SKM-1 (cell line): ENCODE measurements at regions not wholly inside any gene's neighbourhood (a gene's known extent, or its start where the extent isn't known, plus 50 kb on each side); places are given as distances from the start of the nearest gene placed in this dataset.

ENCODE experiments used
- DNase-seq: peaks from one replicate; lab custom pipeline; 2025; ENCODE audit not compliant: unreplicated experiment; lab: John Stamatoyannopoulos, UW

DNA sequence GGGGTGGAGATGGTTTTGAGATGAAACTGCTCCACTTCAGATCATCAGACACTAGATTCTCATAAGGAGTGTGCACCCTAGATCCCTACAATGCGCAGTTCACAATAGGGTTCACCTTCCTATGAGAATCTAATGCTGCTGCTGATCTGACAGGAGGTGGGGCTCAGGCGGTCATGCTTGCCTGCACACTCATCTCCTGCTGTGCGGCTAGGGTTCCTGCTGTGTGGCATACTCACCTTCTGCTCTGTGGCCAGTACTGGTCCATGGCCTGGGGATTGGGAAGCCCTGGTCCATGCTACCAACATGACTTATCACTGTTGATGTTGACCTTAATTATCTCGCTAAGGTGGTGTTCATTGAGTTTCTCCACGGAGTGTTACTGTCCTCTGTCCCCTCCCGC is 144.5 kb downstream of the NAV1 start:
- no peak for DNase-seq

DNA sequence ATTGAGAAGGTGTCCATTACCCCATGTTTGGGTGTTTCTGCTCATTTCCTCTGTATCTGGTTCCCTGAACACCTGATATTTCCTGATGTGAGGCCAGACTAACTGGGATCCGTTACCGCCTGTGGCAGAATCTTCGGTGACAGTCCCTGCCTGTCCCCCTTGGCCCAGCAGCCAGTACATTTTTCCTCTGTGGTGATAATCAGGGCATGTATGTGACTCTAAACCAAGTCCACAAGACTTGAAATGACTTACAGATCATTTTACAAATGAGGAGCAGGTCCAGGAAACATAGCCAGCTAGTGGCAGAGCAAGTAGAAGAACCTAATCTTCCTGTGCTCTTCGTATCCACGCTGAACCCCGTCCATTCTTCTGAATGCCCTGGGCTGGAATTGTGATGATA is 143.5 kb upstream of the IPO9 start:
- no peak for DNase-seq

DNA sequence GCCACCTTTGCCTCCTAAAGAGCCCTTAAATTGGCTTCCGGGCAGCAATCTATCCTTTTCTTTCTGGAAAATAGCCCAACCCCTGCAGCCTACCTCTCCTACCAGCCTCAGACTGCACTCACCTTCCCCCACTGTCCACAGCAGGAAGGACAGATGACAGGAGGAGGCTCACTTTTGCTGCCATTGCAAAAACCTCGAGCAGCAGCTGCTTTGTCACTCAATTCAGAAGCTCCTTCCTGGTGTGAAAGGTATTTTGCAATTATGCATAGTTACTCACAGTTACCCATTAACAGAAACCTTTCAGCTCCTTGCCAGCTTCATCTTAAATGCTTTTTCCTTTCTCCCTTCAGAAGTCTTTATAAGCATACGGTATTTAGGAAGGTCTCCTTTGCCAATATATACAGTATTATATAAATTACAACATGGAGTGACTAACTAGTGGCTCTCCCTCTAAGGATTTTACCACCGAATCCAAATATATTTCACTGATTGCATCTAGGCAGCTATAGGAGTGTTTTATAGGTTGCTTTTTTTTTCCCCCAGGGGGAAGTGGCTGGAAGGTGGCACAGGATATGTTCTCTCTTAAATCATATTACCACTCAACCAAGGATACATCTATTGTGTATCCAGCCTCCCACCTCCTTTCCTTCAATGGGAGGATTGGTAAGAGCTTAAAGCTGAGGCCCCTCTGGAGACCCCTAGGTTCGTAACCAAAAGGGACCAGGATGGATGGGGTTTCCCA is 142.1 kb upstream of the IPO9 start:
- DNase-seq, result peak; percentile 76

- no peak for DNase-seq
These were observed 140.4 kb upstream of the IPO9 start for GRCh38 chr1:201688514-201688913.

GRCh38 chr1:201689647-201690046 is 139.3 kb upstream of the IPO9 start:
- no peak for DNase-seq

DNA sequence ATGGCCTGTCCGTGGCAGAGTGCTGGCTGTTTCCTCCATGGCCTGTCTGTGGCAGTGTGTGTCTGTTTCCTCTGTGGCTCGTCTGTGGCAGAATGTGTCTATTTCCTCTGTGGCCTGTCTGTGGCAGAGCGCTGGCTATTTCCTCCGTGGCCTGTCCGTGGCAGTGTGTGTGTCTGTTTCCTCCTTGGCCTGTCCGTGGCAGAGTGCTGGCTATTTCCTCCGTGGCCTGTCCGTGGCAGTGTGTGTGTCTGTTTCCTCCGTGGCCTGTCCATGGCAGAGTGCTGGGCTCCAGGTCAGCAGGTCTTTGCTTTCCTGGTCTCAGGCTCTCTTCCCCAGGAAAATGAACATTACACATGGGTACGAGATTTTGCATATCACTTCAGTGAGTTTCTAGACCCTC is 138.4 kb upstream of the IPO9 start:
- DNase-seq, result no peak

DNA sequence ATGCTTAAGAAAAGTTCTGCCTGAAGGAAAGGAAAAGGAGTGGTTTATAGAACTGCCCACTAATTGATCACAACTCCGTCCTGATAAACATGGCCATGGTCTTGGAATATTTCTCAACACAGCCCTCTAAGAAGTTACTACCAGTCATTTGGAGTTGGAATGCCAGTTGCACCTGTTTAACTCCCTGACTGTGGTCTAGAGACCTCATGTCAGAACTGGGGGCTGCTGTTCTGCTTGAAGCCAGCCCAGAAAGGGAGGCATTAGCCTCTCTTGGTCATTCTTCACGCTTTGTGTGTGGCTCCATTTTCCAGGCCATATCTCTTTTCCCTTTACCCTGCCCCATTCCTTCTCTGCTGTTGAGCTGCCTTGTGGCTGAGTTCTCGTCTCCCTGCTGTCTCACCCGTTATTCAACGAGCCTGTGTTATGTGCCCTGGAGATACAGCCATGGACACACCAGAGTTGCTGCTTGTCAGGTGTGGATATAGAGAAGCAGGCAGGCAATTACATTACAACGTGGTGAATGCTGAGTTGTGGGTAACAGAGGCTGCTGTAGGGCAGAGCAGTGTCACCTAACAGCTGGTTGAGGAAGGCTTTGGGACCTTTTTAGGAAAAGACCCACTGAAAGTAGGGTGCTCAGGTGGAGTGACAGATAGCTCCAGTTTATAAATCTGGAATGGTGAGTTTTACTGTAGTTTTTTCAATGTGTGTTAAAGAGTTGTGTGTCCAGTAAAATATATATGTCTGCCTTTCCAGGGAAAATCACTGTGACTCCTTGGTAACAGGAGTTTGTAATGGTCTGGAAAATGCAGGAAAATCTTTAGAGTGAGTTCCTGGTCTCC is 137.0 kb upstream of the IPO9 start:
- DNase-seq, result no peak

DNA sequence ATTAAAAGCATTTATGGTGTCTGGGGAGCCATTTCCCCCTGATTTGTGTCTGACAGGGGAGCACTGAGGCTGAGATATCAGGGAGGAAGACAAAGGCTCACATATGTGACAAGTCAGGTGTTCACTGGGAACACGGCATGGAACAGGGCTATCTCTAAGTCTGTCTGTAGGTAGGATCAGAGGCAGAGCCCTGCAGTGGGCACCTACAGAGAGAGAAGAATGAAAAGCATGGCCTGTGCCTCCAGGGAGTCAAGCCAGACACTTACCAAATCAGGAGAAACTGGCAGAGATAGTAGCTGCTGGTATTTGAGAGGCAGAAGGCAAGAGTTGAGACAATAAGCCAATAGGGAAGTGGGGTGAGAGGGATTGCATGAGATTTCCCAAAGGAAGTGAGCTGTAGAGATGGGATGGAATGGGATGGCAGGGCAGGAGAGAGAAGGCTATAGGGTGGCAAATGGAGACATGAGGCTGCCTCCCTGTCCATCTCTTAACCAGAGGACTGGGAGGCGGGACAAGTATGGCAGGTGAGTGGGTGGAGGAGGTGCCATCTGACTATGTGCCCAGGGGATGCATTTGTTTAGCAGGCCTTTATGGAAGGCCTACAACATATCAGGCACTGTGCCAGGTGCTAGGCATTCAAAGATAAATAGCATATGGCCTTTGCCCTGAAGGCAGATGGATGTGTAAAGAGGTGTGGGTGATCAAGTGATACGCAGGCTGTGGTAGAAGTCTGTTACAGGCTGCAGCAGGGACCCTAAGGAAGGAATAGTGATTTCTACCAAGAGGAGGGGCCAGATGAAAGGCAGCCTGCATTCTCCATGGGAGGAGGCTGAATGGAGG is 136.2 kb upstream of the IPO9 start:
- no peak for DNase-seq

GRCh38 chr1:201693890-201694607 is 134.9 kb upstream of the IPO9 start:
- no peak for DNase-seq

DNA sequence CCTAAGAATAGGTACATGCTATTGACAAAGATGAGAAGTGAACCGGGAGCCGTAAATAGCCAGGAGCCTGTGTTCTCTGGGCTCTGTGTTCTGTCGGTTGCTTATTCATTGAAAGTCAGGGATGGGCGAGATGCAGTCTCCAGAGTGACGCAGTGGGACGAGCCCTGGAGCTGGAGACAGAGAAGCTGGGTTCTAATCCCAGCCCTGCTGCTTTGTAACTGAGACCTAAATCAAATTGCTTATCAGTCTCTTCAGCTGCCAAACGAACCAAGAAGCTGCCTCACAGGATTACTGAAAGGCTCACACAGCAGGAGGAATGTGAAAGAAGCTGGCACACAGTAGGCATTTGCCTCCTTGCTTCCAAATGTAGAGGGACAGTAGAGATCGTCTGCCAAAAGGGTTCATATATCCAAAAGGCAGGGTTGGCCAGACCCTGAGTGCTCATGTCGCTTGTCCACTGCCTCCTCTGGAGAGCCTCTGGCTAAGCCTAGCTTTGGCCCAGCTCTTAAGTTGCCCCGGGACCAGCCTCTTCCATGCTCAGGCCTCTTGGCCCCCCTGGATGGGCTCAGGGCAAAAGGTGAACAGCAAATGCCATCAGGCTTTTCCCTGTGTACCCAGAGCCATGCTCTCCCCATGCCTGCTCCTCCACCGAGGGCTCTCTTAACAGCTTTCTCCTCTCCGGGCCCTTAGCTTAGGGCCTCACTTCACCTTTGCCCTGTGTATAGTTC is 134.2 kb upstream of the IPO9 start:
- no peak for DNase-seq

DNA sequence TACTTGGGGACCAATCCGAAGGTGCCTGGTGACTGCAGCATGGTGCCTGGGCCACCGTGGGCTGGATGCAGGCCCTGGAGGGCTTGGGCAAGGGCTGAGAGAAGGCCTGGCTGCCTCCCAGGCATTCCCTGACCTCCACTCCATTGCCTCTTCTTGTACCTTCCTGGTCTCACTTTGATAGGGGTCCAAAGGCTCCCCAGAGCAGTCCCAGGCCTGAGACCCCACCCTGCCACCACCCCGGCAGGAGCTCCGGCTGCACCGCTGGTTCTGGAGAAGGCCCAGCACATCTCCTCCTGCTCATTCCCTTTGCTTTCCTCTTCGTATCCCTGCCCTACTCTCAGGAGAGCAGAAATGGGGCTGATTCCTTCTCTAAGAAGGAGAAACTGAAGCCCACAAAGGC is 133.3 kb upstream of the IPO9 start:
- DNase-seq, result no peak

DNA sequence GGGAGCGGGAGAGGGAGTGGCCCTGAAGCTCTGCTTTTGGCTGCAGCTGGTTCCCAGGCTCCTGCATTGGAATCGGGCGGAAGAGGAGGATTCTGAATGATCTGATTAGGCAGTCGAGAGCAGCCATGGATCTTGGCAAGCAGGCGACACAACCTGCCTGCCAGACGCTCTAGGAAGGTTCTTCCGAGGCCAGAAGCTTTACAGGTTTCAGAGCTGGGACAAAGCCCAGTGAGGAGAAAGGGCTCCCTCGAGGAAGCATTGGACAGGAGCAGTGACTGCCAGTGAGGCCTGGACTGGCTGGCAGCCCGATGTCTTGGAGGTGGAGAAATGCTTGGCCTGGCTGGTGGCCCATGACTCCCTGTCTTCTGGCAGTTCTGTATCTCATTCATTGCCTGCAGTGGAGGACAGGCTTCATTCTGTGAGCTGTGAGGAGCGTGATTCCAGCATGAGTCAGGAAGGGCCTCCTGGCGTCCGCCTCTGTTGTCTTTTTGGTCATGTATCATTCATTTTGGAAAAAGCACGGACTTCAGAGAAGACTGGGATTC is 132.7 kb upstream of the IPO9 start:
- no peak for DNase-seq

DNA sequence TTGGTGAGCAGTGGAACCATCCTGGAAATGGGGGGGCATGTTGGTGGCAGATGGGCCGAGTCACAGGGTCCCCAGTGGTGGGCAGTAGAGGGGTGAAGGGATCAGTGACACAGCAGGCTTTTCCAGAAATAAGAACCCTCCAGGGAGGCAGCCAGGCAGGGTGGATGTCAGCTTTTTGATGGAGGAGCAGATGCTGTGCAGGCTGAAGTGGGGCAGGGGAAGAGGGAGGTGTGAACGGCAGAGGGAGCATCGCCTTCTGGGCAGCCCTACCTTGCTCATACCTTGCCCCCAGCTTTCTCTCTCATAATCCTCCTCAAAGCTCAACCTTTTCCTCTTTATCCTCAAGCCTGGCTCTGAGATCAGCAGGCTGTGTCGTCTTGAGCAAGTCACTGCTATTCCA is 131.8 kb upstream of the IPO9 start:
- no peak for DNase-seq

DNA sequence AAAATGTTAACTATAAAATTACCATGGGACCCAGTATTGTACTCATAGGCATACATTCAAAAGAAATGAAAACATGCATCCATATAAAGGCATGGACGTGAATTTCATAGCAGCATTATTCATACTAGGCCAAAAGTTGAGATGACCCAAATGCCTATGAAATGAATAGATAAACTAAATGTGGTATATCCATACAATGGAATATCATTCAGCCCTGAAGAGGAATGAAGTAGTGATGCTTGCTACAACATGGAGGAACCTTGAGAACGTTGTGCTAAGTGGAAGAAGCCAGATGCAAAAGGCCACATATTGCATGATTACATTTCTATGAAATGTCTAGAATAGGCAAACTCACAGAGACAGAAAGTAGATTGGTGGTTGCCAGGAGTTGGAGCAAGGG is 127.1 kb upstream of the IPO9 start:
- DNase-seq, result no peak

- no peak for DNase-seq
These were observed 126.0 kb upstream of the IPO9 start for GRCh38 chr1:201702936-201703335.

- peak; percentile 74 for DNase-seq
These were observed 125.1 kb upstream of the IPO9 start for GRCh38 chr1:201703621-201704438.

DNA sequence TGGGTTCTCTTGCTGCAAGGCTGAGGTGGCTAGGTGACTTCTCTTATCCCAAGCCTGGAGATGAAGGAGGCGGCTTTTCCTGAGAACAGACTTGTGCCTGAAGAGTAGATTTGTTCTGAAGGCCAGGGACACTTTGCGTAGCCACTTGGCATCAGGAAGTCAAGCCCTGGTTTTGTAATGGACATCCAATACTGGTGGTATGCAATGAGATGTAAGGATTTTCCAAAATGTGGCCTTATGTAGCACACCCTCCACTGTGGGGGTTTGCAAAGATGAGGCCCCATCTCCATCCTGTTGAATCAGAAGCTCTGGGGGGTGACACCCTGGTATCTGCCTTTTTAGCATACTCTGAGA is 124.5 kb upstream of the IPO9 start:
- no peak for DNase-seq

- no peak for DNase-seq
These were observed 123.6 kb upstream of the IPO9 start for GRCh38 chr1:201705389-201705788.

DNA sequence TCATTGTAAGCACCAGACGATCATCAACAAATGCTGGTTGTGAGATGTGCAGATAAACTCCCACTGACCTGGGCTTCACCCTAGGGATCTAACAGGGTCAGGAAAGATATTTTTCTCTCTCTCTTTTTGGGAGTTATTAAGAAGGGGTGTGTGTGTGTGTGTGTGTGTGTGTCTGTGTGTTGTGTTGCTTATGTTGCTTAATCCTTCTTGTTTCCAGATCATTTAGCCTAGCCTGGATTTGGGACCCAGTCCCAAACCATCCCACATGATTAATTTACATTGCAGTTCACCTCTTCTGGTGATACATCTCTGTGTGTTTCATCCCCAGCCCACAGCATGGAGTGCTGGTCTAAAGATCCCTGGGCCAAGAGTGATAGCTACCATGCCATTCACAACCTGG is 122.8 kb upstream of the IPO9 start:
- DNase-seq, result no peak
